ENCODE measurements at regions not wholly inside any gene's neighbourhood (a gene's known extent, or its start where the extent isn't known, plus 50 kb on each side); places are given as distances from the start of the nearest gene placed in this dataset.

DNA sequence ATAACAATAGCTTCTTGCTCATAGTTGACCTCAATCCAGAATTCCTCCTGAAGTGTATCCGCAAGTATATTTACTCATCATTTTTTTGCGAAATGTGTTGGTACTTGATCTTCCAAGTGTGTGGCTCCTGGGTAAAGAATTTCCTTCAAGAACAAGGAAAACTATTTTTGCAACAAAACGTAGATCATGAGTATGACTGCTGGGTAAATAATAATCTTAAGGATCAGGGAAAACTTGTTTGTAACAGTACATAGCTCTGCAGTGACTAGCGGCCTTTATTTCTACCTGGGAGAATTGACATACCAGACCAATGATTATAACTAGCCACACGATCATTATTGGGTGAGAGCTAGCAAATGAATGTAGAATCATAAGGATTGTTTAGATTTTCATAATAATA lies 1311.7 kb downstream of the ARAP2 start:
- Histone ChIP-seq H3K4me3 (ENCODE audit: low read depth, low read length) (no peak overlapping the region), H3K9me3 (no peaks in the 10 kb centered on the region), H3K36me3 (ENCODE audit: control insufficient read depth, insufficient read depth, low read length) (no peaks in the 10 kb centered on the region), H3K27me3 (replicated peaks; ENCODE audit: control insufficient read depth, insufficient read depth, low read length) (no peaks in the 10 kb centered on the region), H3K4me1 (no peaks in the 10 kb centered on the region)
- DNase-seq, result no peak
- ChIA-PET POLR2A (interaction anchor here (0.6 kb wide), 1 partner anchor 19 kb away, joined by 3 read pairs; no protein-coding TSS in a partner anchor), CTCF (no interaction called here)
- Mint-ChIP-seq H3K36me3 (ENCODE audit: insufficient read depth, unreplicated experiment) (no peaks in the 10 kb centered on the region), H3K27ac (ENCODE audit: unreplicated experiment) (no peak overlapping the region), H3K4me1 (ENCODE audit: low read depth, unreplicated experiment) (no peaks in the 10 kb centered on the region), H3K9me3 (ENCODE audit: unreplicated experiment) (no peaks in the 10 kb centered on the region), H3K4me3 (ENCODE audit: unreplicated experiment) (no peak overlapping the region), H3K27me3 (ENCODE audit: insufficient read depth, unreplicated experiment) (peaks cover 7% of the 10 kb centered on the region)
- intact Hi-C loops (cut with micrococcal nuclease; ENCODE audit: unreplicated experiment), result no loop called here
- TF ChIP-seq, protein P1, sequence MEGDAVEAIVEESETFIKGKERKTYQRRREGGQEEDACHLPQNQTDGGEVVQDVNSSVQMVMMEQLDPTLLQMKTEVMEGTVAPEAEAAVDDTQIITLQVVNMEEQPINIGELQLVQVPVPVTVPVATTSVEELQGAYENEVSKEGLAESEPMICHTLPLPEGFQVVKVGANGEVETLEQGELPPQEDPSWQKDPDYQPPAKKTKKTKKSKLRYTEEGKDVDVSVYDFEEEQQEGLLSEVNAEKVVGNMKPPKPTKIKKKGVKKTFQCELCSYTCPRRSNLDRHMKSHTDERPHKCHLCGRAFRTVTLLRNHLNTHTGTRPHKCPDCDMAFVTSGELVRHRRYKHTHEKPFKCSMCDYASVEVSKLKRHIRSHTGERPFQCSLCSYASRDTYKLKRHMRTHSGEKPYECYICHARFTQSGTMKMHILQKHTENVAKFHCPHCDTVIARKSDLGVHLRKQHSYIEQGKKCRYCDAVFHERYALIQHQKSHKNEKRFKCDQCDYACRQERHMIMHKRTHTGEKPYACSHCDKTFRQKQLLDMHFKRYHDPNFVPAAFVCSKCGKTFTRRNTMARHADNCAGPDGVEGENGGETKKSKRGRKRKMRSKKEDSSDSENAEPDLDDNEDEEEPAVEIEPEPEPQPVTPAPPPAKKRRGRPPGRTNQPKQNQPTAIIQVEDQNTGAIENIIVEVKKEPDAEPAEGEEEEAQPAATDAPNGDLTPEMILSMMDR (IDR thresholded peaks at IDR 0.05; ENCODE audit: insufficient read depth in 1 of 2, low read depth in 1 of 2, low read length in 1 of 2, severe bottlenecking in 1 of 2, unreplicated experiment in 1 of 2), result no peak
- no TSS peak for BruUV-seq (replicated peaks)

DNA sequence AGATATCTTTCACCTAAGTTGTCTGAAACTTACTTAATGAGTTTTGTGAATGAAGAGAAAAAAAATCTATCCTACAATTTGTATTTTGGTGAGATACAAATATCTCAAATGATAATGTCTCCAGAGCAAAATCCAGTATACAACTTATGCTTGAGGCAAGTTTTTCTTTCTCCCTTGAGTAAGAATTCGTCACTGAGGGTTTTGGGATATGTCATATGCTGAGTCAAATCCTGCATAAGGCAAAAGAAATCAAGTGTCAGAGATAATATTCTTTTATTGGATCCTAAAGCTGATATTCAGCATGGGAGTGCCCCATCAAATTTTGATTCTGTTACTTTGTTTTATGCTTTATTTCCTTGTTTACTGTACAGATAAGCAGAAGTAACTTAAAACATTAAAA lies 1308.6 kb downstream of the ARAP2 start:
- no peak overlapping the region for H3K27ac Mint-ChIP-seq (ENCODE audit: unreplicated experiment)
- TF ChIP-seq, protein P1 (IDR thresholded peaks at IDR 0.05; ENCODE audit: insufficient read depth in 1 of 2, low read depth in 1 of 2, low read length in 1 of 2, severe bottlenecking in 1 of 2, unreplicated experiment in 1 of 2), result no peak
- Histone ChIP-seq H3K4me1 (no peaks in the 10 kb centered on the region), H3K9me3 (no peaks in the 10 kb centered on the region), H3K36me3 (ENCODE audit: control insufficient read depth, insufficient read depth, low read length) (no peaks in the 10 kb centered on the region), H3K4me3 (ENCODE audit: low read depth, low read length) (no peak overlapping the region), H3K27me3 (replicated peaks; ENCODE audit: control insufficient read depth, insufficient read depth, low read length) (no peaks in the 10 kb centered on the region)
- CTCF ChIA-PET, result no interaction called here
- no peaks in the 10 kb centered on the region for H3K4me1 Mint-ChIP-seq (ENCODE audit: low read depth, unreplicated experiment)
- DNase-seq, result no peak
- POLR2A ChIA-PET, result no interaction called here
- H3K4me3 Mint-ChIP-seq (ENCODE audit: unreplicated experiment), result no peak overlapping the region
- no TSS peak for BruUV-seq (replicated peaks)
- no peaks in the 10 kb centered on the region for H3K9me3 Mint-ChIP-seq (ENCODE audit: unreplicated experiment)
- peaks cover 3% of the 10 kb centered on the region for H3K27me3 Mint-ChIP-seq (ENCODE audit: insufficient read depth, unreplicated experiment)
- intact Hi-C loops (cut with micrococcal nuclease; ENCODE audit: unreplicated experiment), result no loop called here
- no peaks in the 10 kb centered on the region for H3K36me3 Mint-ChIP-seq (ENCODE audit: insufficient read depth, unreplicated experiment)

DNA sequence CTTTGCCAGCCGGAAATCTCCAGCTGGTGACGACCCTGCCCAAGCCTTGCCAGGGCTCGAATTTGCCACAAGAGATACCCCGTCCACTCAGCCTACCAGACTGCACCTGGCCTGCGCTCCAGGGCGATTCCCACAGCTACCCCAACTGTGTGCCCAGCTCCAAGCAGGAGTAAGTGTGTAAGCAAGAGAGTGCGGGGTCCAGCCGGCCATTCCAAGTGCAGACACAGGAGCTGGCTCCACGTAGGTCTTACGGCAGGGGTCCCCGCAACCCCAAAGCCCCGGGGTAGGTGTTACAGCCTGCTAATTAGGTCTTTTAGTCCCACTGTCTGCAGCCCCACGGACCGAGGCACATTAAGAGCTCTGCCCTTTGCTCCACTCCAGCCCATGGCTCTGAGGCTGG lies 1305.2 kb downstream of the ARAP2 start:
- Histone ChIP-seq H3K9me3 (no peaks in the 10 kb centered on the region), H3K4me3 (ENCODE audit: low read depth, low read length) (no peak overlapping the region), H3K36me3 (ENCODE audit: control insufficient read depth, insufficient read depth, low read length) (no peaks in the 10 kb centered on the region), H3K27me3 (replicated peaks; ENCODE audit: control insufficient read depth, insufficient read depth, low read length) (no peaks in the 10 kb centered on the region), H3K4me1 (no peaks in the 10 kb centered on the region)
- Mint-ChIP-seq H3K4me1 (ENCODE audit: low read depth, unreplicated experiment) (no peaks in the 10 kb centered on the region), H3K27ac (ENCODE audit: unreplicated experiment) (no peak overlapping the region), H3K27me3 (ENCODE audit: insufficient read depth, unreplicated experiment) (no peaks in the 10 kb centered on the region), H3K36me3 (ENCODE audit: insufficient read depth, unreplicated experiment) (no peaks in the 10 kb centered on the region), H3K4me3 (ENCODE audit: unreplicated experiment) (no peak overlapping the region), H3K9me3 (ENCODE audit: unreplicated experiment) (no peaks in the 10 kb centered on the region)
- intact Hi-C loops (cut with micrococcal nuclease; ENCODE audit: unreplicated experiment), result no loop called here
- ChIA-PET POLR2A (no interaction called here), CTCF (no interaction called here)
- TF ChIP-seq, protein P1 (IDR thresholded peaks at IDR 0.05; ENCODE audit: insufficient read depth in 1 of 2, low read depth in 1 of 2, low read length in 1 of 2, severe bottlenecking in 1 of 2, unreplicated experiment in 1 of 2), result no peak
- BruUV-seq (replicated peaks), result no TSS peak
- no peak for DNase-seq

Data from Caco-2 (cell line).